ENCODE measurements at regions not wholly inside any gene's neighbourhood (a gene's known extent, or its start where the extent isn't known, plus 50 kb on each side); places are given as distances from the start of the nearest gene placed in this dataset.

DNA sequence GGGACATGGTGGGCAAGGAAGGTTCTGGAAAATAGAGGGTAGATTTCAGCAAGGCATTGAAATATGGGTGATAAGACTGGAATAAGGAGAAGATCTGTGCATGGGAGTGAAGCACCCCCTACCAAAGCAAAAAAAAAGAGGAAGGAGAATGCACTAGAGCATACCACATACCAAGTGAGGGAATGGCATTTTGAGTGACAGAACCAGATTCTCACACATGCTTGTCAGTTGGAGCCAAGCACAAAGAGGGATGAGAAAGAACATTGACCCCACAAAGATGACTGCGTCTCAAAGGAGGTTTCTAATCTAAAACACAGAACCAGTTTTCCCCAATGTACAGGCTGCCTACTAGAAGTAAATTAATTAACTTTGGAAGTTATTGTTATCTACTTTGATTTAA, 140.3 kb upstream of the SMAD1 start:
- intact Hi-C loops (cut with micrococcal nuclease): no loop called here
- Mint-ChIP-seq H3K36me3 (ENCODE audit: low read depth) (no peaks in the 10 kb centered on the region), H3K4me1 (ENCODE audit: low read depth) (no peaks in the 10 kb centered on the region), H3K27ac (no peak overlapping the region), H3K9me3 (no peaks in the 10 kb centered on the region), H3K4me3 (no peak overlapping the region), H3K27me3 (ENCODE audit: low read depth) (peaks cover 3% of the 10 kb centered on the region)
- CTCF ChIA-PET: no interaction called here
- DNase-seq: no peak

DNA sequence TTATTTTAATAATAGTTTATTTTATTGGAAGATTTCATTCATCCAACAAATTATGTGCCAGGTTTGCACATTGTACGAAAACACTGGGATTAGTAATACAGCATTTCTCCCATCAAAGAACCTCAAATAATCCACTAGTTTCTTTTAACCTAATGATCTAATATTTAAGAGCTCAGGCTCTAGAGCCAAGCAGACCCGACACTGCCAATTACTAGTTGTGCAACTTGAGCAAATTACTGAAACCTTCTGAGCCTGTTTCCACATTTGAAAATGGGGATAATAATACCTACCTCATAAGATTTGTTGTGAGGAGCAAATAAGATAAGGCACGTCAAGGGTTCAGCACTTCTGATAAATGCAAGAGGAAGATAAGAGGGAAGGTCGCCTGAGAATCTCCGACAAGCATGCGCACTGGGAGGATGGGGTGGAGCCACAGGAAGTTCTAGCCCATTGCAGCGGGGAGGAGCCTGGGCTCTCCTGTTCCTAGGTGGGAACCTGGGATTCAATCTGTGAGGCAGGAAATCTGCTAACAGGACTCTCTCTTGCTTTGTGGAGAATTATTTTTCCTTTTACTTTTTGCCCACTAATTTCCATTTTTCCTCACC, 141.5 kb upstream of the SMAD1 start:
- H3K36me3 Mint-ChIP-seq (ENCODE audit: low read depth): no peaks in the 10 kb centered on the region
- H3K27ac Mint-ChIP-seq: no peak overlapping the region
- intact Hi-C loops (cut with micrococcal nuclease): no loop called here
- no peaks in the 10 kb centered on the region for H3K9me3 Mint-ChIP-seq
- H3K4me1 Mint-ChIP-seq (ENCODE audit: low read depth): no peaks in the 10 kb centered on the region
- H3K27me3 Mint-ChIP-seq (ENCODE audit: low read depth): peaks cover 3% of the 10 kb centered on the region
- no peak for DNase-seq
- H3K4me3 Mint-ChIP-seq: no peak overlapping the region
- CTCF ChIA-PET: no interaction called here

DNA sequence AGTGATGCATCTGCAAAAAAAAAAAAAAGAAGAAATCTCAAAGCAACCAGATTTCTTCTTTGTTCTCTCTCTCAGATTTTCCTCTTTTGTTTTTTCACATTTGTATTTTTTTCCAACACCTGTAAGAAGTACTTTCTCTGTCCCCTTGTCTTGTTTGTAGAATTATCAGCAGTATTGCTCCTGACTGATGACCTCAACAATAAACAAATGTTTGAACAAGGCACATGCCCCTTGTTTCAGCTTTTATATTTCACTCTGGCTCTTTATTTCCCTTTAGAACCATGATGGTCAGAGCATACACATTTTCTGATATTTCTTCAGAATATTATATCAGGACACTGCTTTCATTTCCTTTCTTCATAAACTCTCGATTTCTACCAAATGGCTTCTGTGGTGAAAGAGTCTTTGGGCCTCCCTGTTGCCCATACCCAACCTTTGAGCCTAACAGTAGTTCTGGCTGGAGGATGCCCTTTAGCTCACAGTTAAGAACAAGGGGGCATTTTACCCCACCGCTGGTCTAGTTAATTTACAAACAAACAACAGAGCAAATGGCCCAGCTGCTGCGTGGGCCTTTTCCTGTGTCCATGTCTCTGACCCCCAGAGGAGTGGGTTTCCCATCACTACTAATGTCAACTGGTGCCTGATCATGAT, 142.5 kb upstream of the SMAD1 start:
- no peak for DNase-seq
- intact Hi-C loops (cut with micrococcal nuclease): loop anchor here (1.0 kb wide), 1 partner anchor 28 kb away; no protein-coding TSS in a partner anchor
- H3K9me3 Mint-ChIP-seq: no peaks in the 10 kb centered on the region
- no peaks in the 10 kb centered on the region for H3K4me1 Mint-ChIP-seq (ENCODE audit: low read depth)
- no peak overlapping the region for H3K27ac Mint-ChIP-seq
- H3K36me3 Mint-ChIP-seq (ENCODE audit: low read depth): no peaks in the 10 kb centered on the region
- H3K27me3 Mint-ChIP-seq (ENCODE audit: low read depth): peaks cover 3% of the 10 kb centered on the region
- CTCF ChIA-PET: no interaction called here
- H3K4me3 Mint-ChIP-seq: no peak overlapping the region

DNA sequence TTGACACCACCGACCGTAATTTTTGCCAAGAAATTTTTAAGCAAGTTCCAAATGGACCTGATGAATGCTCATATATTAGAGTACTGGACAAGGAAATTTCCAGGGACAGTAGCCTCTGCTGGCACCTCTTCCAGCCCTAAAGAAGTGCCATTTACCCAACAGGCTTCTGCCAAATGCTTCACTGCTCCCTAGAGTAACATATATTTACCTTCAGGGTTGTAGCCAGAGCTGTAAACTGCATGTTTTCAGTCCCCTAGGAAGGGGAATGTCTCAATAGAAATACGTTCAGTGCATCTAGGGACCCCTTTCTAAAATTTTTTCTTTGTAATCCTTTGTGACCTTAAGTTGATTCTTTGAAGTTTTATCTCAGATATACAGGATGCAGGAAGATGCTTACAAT, 143.1 kb upstream of the SMAD1 start:
- intact Hi-C loops (cut with micrococcal nuclease): no loop called here
- Mint-ChIP-seq H3K9me3 (no peaks in the 10 kb centered on the region), H3K4me1 (ENCODE audit: low read depth) (no peaks in the 10 kb centered on the region), H3K4me3 (no peak overlapping the region), H3K27me3 (ENCODE audit: low read depth) (peaks cover 3% of the 10 kb centered on the region), H3K27ac (no peak overlapping the region), H3K36me3 (ENCODE audit: low read depth) (no peaks in the 10 kb centered on the region)
- CTCF ChIA-PET: no interaction called here
- DNase-seq: no peak

DNA sequence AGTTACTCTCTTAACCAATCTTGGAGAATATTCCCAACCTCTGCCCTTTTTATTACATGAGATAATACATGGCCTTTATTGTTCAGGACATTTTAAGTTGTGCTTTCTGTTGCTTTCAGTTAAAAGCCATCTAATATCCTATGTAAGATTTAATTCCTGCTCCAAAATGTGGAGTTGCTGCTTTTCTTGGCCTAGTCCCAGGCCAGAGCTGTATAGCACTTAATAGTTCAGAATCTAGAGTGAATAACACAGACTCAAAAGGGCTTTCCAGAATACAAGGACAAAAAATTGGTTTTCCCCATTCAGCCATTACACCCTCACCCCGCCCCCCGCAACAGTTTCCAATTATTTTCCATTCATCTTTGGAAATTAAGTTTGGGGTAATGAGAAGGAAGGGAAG, 144.3 kb upstream of the SMAD1 start:
- no peak for DNase-seq
- intact Hi-C loops (cut with micrococcal nuclease): no loop called here
- Mint-ChIP-seq H3K27me3 (ENCODE audit: low read depth) (peaks cover 5% of the 10 kb centered on the region), H3K4me1 (ENCODE audit: low read depth) (no peaks in the 10 kb centered on the region), H3K27ac (no peak overlapping the region), H3K9me3 (no peaks in the 10 kb centered on the region), H3K4me3 (no peak overlapping the region), H3K36me3 (ENCODE audit: low read depth) (no peaks in the 10 kb centered on the region)
- CTCF ChIA-PET: no interaction called here

DNA sequence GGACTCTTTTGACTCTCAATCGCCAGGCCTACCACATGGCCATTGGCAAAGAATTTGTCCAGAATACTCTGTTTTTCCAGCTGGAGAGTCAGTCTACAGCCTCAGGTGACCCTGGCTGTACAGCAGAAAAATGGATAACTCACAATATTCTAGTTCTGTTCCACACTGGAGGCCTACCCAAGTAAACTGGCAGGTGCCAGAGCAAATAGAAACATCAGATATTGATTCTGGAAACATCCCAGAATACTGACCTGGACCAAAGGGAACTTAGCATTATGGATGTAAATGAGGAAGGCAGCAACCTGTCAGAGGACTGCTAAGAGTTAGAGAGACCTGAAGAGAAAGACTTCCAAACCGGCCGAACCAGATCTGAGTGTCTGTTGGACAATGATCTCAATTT, 147.9 kb upstream of the SMAD1 start:
- Mint-ChIP-seq H3K4me3 (no peak overlapping the region), H3K27ac (no peak overlapping the region), H3K36me3 (ENCODE audit: low read depth) (no peaks in the 10 kb centered on the region), H3K4me1 (ENCODE audit: low read depth) (no peaks in the 10 kb centered on the region), H3K9me3 (no peaks in the 10 kb centered on the region), H3K27me3 (ENCODE audit: low read depth) (peaks cover 7% of the 10 kb centered on the region)
- CTCF ChIA-PET: no interaction called here
- intact Hi-C loops (cut with micrococcal nuclease): no loop called here
- DNase-seq: no peak

DNA sequence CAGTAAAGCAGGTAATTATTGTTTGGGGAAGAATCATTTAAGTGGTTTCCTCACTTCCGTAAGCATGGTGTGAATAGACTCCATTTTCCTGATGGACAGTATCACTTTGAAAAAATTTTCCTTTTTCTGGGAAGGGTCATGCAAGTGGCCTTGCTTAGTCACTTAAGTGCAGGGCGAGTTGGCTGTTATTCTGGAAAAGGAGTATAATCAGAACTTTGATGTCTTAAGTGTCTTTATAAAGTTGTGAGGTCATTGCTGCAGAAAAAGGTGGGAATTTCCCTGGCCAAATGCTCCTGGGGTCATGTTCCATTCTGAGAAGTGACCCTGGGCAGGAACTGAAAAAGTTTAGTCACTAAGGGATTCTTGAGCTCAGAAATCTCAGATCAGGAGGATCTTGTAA, 146.1 kb upstream of the OTUD4 start:
- H3K27ac Mint-ChIP-seq: no peak overlapping the region
- H3K36me3 Mint-ChIP-seq (ENCODE audit: low read depth): no peaks in the 10 kb centered on the region
- H3K9me3 Mint-ChIP-seq: peaks cover 8% of the 10 kb centered on the region
- intact Hi-C loops (cut with micrococcal nuclease): no loop called here
- H3K4me3 Mint-ChIP-seq: no peak overlapping the region
- H3K27me3 Mint-ChIP-seq (ENCODE audit: low read depth): peaks cover 19% of the 10 kb centered on the region
- H3K4me1 Mint-ChIP-seq (ENCODE audit: low read depth): no peaks in the 10 kb centered on the region
- CTCF ChIA-PET: no interaction called here
- no peak for DNase-seq

DNA sequence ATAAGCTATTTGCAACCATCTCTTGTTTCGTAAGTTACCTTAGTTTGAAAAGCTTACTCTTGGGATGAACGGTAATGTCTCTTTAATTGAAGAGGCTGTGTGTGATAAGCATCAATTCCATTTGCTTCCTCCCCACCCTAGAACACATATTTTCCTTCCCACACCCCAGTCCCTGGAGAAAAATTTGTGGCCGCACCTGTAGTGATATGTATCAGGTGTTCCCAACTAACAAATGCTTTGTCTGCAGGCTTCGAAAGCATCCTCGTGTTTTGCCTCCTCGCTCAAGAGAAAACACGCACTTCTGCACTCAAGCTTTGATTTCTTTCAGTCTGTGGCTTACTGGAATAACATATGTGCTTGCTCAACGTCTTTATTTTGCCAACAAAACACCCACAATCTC, 143.8 kb upstream of the OTUD4 start:
- Mint-ChIP-seq H3K4me1 (ENCODE audit: low read depth) (no peaks in the 10 kb centered on the region), H3K9me3 (peaks cover 8% of the 10 kb centered on the region), H3K27ac (no peak overlapping the region), H3K4me3 (no peak overlapping the region), H3K27me3 (ENCODE audit: low read depth) (peaks cover 20% of the 10 kb centered on the region), H3K36me3 (ENCODE audit: low read depth) (no peaks in the 10 kb centered on the region)
- intact Hi-C loops (cut with micrococcal nuclease): no loop called here
- CTCF ChIA-PET: no interaction called here
- DNase-seq: no peak

DNA sequence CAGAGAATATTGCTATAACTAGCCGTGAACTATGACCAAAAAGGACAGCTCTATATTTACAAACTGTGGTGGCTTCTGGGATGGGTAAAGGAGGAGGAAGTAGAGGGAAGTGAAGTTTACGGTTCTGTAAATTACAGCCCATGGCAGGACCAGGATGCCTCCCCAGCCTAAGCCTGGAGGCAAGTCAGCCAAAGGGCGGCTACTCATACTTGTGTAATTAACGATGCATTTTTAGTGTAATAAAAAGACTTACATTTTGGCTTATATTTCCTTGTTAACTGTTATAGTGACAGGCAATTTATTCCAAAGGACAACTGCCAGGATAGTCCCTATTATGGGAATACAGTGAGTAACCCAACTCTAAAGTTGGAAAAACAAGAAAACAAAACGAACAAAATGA, 139.9 kb upstream of the OTUD4 start:
- CTCF ChIA-PET: no interaction called here
- no peaks in the 10 kb centered on the region for H3K4me1 Mint-ChIP-seq (ENCODE audit: low read depth)

DNA sequence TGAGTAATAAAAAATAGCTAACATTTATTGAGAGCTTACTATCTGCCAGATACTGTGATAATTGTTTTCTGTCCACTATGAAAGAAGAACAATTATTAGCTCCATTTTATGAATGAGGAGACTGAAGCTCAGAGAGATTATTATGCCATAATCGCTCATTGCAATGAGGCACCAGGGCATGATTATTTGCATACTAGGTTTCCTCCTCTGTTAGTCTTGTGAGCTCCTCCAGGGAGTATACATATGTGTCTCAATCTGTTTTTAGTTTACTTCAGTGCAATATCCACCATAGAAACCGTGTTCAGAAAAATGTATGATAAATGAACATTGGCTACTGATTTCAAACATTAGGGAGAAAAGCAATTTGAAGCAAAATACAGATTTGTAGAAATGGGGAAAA, 139.4 kb upstream of the OTUD4 start:
- CTCF ChIA-PET: no interaction called here
- no peaks in the 10 kb centered on the region for H3K9me3 Mint-ChIP-seq
- H3K27me3 Mint-ChIP-seq (ENCODE audit: low read depth): peaks cover 23% of the 10 kb centered on the region
- H3K27ac Mint-ChIP-seq: no peak overlapping the region
- no peaks in the 10 kb centered on the region for H3K36me3 Mint-ChIP-seq (ENCODE audit: low read depth)
- intact Hi-C loops (cut with micrococcal nuclease): no loop called here
- DNase-seq: no peak
- no peak overlapping the region for H3K4me3 Mint-ChIP-seq
- no peaks in the 10 kb centered on the region for H3K4me1 Mint-ChIP-seq (ENCODE audit: low read depth)

More for the DNA sequence above, 139.9 kb upstream of the OTUD4 start:
- DNase-seq: no peak
- Mint-ChIP-seq H3K9me3 (no peaks in the 10 kb centered on the region), H3K36me3 (ENCODE audit: low read depth) (no peaks in the 10 kb centered on the region), H3K27me3 (ENCODE audit: low read depth) (peaks cover 26% of the 10 kb centered on the region), H3K27ac (no peak overlapping the region), H3K4me3 (no peak overlapping the region)
- intact Hi-C loops (cut with micrococcal nuclease): no loop called here

DNA sequence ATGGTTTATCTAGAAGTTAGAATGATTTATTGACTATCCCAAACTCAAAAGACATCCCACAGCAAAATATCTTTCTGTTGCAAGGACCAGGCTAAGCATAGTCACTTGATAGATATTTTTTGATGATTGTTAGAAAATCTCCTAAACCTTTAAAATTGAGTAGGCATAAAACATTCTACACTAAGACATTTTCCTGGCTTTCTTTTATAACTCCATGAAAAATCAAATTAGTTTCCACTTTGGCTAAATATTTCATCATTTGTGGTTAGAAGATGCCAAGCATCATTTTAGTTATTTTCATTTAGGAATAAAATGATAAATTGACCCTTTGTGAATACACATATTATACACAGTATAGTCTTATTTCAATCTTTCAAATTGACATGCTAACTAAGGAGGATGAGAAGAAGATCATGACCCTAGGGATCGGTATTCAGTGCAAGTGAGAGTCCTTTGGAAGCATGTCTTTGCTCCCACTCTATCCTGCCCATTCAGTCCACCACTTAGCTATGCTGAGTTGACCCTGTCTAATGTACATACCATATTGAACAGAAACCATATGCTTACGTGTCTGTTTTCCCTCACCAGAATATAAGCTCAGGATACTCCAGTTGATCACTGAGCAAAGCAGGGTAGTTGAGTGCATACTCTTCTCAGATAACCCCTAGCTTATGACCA, 136.6 kb upstream of the OTUD4 start:
- intact Hi-C loops (cut with micrococcal nuclease): no loop called here
- no peaks in the 10 kb centered on the region for H3K36me3 Mint-ChIP-seq (ENCODE audit: low read depth)
- CTCF ChIA-PET: interaction anchor here (1.4 kb wide), 1 partner anchor 240 kb away, joined by 3 read pairs; no protein-coding TSS in a partner anchor
- H3K27me3 Mint-ChIP-seq (ENCODE audit: low read depth): peaks cover 20% of the 10 kb centered on the region
- H3K27ac Mint-ChIP-seq: no peak overlapping the region
- DNase-seq: no peak
- no peak overlapping the region for H3K4me3 Mint-ChIP-seq
- H3K4me1 Mint-ChIP-seq (ENCODE audit: low read depth): no peaks in the 10 kb centered on the region
- H3K9me3 Mint-ChIP-seq: peaks cover 2% of the 10 kb centered on the region

DNA sequence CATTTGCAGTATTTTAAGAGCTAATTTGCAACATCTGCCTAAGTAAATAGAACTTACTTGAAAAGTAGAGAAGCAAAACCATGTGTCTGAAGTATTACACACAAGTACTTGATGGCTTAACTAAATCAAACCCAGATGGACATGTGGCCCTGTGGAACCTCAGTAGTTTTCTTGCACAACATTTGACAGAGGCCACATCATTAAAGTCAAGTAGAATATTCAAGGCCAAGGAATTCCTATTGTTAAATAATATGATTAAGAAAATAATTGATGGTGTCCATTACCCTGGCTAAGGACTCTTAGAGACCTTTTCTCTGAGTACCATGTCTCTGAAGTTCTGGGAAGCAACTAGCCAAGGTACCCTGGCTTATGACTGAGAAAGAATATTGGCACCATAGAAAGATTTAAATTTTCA, 135.4 kb upstream of the OTUD4 start:
- Mint-ChIP-seq H3K27ac (no peak overlapping the region), H3K27me3 (ENCODE audit: low read depth) (peaks cover 22% of the 10 kb centered on the region), H3K36me3 (ENCODE audit: low read depth) (no peaks in the 10 kb centered on the region), H3K9me3 (peaks cover 2% of the 10 kb centered on the region), H3K4me3 (no peak overlapping the region), H3K4me1 (ENCODE audit: low read depth) (peaks cover under 1% of the 10 kb centered on the region)
- intact Hi-C loops (cut with micrococcal nuclease): no loop called here
- DNase-seq: no peak
- CTCF ChIA-PET: no interaction called here

DNA sequence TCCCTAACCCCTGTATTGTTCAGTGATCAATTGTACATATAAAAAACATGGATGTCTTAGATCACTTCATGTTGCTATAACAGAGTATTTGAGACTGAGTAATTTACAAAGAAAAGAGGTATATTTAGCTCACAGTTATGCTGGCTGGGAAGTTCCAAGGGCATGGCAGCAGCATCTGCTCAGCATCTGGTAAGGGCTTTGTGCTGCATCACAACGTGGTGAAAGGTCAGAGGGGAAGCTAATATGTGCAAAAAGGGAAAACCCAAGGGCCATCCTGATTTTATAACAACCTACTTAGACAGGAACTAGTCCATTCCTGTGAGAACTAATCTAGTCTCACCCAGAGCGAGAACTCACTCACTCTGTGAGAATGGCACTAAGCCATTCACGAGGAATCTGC, 128.2 kb upstream of the OTUD4 start:
- Mint-ChIP-seq H3K4me3 (no peak overlapping the region), H3K9me3 (peaks cover 2% of the 10 kb centered on the region), H3K4me1 (ENCODE audit: low read depth) (peaks cover 34% of the 10 kb centered on the region), H3K27ac (peak overlapping the region; percentile 72), H3K36me3 (ENCODE audit: low read depth) (no peaks in the 10 kb centered on the region), H3K27me3 (ENCODE audit: low read depth) (peaks cover 4% of the 10 kb centered on the region)
- CTCF ChIA-PET: no interaction called here
- intact Hi-C loops (cut with micrococcal nuclease): loop anchor here (1.0 to 10.0 kb wide), 7 partner anchors 9 to 424 kb away; partner anchors contain the start of genes ABCE1, ANAPC10, MMAA and OTUD4
- peak; percentile 26 for DNase-seq
